ENCODE measurements at regions not wholly inside any gene's neighbourhood (a gene's known extent, or its start where the extent isn't known, plus 50 kb on each side); places are given as distances from the start of the nearest gene placed in this dataset.

DNA sequence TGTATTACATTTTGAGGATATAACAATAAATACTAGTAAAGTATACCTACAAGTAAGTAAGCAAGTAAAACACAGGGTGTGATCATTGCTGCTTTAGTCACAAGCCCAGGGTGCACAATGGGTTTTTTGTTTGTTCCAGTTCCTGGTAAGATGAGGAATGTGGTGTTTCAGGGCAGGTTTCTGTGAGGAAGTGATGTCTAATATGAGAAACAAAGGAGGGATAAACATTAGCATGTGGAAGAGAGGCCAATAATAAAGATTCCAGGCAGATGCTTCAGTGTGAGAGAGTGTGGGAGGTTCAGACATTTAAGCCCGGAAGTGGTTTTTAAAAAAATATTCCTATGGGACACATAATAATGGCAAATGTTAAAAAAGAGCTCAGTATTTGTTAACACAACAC, 808.1 kb upstream of the USP15 start:
- no peak for DNase-seq (ENCODE audit: low read depth in 2 of 2)

DNA sequence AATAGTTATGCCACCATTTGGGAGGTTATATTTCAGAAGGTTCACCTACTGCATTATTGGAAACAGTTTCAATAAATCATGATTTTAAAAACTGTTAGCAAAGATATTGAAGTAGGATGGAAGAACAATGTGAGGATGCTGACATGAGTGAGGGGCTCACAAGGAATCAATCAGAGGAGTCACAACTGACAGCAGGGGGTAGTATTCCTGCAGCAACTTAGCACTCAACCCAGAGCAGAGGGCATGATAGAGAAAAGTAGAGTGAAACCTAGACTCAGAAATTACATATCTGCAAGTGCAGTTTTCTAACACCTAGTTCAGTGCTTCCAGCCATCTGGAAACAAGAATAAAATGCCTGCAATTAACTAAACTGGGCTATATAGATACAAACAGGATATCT, 772.5 kb upstream of the USP15 start:
- DNase-seq (ENCODE audit: low read depth in 2 of 2): no peak

GRCh38 chr12:61490526-61491498, 769.4 kb upstream of the USP15 start:
- DNase-seq (ENCODE audit: low read depth in 2 of 2): no peak

DNA sequence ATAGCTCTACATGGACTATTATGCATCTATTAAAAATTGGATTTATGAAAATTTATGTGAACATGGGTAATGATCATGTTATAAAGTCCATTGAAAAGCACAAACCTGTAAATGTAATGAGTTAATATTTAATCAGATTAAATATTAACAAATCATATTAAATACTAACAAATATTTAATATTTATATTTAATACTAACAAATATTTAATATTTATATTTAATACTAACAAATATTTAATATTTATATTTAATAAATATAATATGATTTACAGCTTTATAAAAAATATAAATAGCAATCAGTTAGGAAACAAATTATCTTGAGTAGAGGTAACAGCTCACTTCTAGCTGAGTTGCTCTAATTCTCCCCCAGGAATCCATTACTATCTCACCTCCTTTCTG, 758.0 kb upstream of the USP15 start:
- DNase-seq (ENCODE audit: low read depth in 2 of 2): no peak

DNA sequence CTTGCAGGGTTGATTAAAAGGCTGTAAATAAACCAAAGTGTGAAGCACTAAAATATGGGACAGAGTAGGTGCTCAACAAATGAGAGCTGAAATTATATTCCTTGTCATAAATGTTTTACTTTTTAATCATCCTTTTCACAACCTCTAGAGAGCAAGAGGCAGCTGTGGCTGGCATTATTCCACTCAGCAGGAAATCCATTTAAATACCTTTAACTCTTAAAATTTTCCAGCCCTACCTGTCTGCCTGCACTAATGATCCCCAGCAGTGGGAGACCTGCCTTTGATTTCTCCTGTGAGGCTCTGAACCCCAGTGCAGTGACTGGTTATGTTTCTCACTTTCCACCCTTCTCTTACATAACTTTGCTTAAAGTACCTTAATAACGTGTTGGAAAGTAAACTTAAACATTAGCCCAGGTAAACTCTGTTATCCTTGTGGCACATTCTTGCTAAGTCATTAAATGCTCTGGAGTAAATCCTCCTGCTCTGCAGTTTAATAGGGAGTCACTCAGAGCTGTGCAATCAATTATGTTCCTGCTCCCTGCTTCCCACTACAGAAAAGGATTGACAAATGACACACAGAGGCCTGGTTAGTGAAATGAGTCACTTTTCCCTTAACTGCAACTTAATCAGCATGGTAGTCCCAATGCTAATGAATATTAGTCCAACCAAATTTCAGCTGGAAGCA, 755.7 kb upstream of the USP15 start:
- DNase-seq (ENCODE audit: low read depth in 2 of 2): no peak

DNA sequence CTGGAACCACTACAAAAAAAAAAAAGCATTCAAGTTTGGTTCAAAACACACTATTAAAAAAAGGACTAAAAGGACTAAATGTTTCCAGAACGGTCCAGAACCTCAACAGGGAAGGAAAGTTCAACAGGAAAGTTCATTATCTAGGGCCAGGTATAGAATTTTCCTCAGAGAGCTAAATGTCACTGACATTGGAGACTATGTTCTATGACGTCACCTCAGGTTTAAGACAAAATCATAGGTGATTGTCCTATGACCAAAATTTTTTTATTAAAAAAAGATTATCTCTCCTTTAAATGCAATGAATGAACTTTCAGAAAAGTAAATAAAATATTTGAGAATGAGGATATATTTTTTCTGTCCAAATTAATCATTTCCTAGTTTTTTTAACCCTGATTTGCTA, 746.7 kb upstream of the USP15 start:
- DNase-seq (ENCODE audit: low read depth in 2 of 2): no peak

DNA sequence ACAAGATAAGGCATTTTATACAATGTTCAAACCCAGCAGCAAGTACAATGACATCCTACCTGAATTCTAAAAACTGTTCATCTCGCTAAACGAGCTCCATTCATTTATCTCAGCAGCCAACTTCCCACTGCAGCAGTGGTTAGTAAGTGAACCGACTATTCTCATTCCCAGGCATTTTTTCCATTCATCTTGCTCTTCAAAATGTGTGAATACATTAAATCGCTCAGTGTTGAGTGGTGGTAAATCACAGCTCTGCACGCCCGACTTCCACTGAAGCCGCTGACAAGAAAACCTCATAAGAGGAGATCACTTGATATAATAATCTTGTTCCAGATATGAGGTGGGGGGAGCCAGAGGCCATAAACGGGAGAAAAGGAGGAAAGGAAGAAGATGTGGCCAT, 746.2 kb upstream of the USP15 start:
- DNase-seq (ENCODE audit: low read depth in 2 of 2): no peak

GRCh38 chr12:61521258-61521657, 738.9 kb upstream of the USP15 start:
- DNase-seq (ENCODE audit: low read depth in 2 of 2): no peak

- DNase-seq (ENCODE audit: low read depth in 2 of 2): no peak
These were observed 736.8 kb upstream of the USP15 start for GRCh38 chr12:61523276-61523992.

GRCh38 chr12:61524851-61525250, 735.4 kb upstream of the USP15 start:
- no peak for DNase-seq (ENCODE audit: low read depth in 2 of 2)

DNA sequence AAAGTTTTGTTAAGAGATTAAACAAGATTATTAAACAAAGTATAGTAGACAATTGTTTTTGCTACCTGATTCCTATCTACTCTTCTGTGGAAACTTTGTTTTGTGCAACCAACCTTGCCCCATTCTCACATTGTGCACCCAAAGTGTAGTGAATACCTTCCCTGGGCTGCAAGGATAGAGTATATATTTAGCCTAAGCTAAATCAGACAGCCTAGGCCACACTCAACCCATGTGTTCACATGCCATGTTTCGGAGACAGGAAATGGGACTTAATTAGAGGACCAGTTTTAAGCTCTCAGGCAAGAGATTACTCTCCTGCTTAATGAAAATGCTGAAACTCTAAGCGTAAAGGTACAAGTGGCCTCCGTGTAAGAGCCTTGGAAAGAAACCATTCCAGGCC, 734.9 kb upstream of the USP15 start:
- no peak for DNase-seq (ENCODE audit: low read depth in 2 of 2)

DNA sequence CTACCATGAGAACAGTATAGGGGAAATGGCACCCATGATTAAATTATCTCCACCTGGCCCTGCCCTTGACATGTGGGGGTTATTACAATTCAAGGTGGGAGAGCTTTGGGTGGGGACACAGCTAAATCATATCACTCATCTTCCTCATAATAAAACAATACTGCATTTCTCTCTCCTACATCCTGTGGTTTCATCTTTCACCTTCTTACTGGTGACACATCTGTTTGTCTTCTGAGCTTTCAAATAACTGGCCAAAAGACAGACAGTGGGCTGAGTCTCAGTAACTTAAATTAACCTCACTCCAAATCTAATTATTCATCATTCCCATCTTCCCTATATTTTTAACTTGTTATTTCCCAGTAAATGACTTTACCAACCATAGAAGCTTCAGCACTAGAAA, 729.7 kb upstream of the USP15 start:
- DNase-seq (ENCODE audit: low read depth in 2 of 2): no peak

DNA sequence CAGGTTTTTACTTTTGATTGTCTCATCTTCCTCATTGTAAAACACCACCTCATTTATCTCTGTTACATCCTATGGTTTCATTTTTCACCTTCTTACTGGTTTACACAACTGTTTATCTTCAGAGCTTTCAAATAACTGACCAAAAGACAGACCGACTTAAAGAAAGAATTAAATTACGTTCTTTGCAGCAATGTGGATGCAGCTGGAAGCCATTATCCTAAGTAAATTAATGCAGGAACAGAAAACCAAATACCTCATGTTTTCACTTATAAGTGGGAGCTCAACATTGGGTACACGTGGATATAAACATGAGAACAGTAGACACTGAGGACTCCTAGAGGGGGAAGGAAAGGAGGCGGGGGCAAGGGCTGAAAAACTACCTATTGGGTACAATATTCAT, 729.0 kb upstream of the USP15 start:
- no peak for DNase-seq (ENCODE audit: low read depth in 2 of 2)

DNA sequence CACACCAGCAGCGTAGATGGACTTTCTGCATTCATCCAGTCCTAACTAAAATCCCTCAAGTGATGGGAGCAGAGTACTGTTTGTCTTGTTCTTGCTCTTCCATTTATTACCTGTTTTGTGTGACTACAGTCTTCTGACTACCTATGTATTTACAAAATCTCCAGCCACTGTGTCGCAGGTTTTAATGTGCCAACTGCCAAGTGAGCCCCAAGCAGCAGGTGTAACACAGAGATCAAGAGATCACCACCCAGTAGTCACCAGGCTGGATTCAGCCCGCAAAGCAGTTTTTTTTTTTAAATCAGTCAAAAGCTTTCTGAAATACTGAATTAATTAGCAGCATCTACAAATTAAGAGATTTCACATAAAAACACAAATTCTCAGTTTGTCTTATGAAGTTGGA, 724.1 kb upstream of the USP15 start:
- DNase-seq (ENCODE audit: low read depth in 2 of 2): no peak

DNA sequence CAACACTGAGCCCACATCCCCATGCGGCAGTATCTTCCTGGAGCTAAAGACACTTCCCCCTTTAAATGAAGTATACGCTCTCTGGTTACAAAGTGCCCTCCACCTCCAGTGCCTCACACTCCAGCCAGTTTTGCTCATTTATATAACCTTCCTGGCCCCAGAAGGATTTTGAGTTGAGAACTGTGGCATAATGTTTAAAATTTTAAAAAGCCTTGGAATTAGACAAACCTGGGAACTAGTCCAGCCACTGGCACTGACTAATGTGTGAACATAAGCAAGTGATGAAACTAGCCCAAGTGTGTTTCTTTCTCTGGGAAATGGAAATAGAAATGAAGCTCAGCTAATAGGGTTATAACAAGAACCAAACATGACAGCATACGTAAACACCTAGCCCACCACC, 723.7 kb upstream of the USP15 start:
- no peak for DNase-seq (ENCODE audit: low read depth in 2 of 2)

DNA sequence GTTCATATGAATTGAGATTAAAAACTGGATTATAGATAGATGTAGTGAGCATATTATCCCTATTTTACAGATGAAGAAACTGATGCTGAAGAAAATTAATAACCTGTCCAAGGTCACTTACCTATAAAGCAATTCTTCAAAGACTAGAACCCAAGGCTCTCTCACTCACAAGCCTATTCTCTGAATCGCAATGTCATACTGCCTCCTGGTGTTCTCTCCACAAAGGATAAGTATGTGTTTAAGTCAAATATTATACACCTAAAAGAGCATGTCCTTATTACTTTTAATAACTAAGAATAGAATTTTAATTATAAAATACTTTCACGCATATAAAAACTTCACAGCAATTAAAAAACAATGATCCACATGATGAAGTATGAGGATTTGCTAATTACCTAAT, 721.3 kb upstream of the USP15 start:
- DNase-seq (ENCODE audit: low read depth in 2 of 2): no peak

- DNase-seq (ENCODE audit: low read depth in 2 of 2): no peak
These were observed 717.7 kb upstream of the USP15 start for GRCh38 chr12:61542551-61542950.

DNA sequence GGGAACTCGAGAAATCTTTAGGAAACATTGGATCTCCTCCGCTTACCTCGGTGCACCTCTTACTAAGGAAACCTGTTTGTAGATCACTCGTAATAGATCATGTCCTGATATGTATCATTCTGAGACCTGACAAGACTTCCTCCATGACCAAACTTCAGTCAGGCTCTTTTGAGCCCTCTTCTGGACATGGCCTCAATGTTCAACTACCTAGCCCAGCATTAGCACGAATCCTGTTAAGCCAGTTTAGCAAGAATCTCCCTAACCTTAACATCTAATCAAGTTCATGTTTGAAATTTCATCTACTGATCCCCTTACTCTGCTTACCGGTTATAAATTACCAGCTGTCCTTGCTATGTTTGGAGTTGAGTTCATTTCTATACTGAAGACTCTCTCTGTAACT, 713.9 kb upstream of the USP15 start:
- DNase-seq (ENCODE audit: low read depth in 2 of 2): no peak

- DNase-seq (ENCODE audit: low read depth in 2 of 2): no peak
These were observed 707.1 kb upstream of the USP15 start for GRCh38 chr12:61553091-61553490.

GRCh38 chr12:61554268-61555008, 705.8 kb upstream of the USP15 start:
- DNase-seq (ENCODE audit: low read depth in 2 of 2): no peak

DNA sequence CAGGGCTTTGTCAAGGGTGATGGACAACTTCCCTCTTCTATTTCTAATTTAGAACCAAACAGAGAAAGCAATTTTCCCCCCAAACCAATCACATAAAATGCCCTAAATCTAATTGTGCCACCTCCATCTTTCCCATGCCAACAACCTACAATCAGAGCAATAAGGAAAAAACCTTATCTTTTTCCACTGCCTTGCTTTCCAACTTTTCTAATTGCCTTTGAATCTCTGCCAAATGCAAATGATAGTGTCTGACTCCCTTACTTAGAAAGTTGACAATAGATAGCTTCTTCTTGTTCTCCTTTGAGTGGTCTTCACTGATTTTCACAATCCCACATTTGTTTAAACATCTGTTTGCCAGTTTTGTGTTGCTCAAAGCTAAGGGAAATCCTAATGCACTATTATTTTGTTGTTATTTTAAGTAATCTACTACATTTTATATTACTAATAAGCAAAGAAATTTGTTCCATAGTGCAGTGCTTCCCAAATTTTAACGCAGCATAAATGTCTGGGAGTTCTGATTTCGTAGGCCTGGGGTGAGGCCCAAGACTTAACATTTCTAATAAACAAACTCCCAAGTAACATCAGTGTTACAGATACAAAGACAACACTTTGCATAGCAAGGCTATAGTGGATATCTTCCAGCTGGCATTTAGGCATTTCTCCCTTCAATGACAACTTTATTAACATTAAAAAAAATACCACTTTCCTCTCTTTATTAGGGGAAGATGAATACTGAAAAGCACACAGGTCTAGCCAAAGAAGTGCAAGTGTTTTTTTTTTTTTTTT, 696.3 kb upstream of the USP15 start:
- DNase-seq (ENCODE audit: low read depth in 2 of 2): no peak
